ENCODE measurements at regions not wholly inside any gene's neighbourhood (a gene's known extent, or its start where the extent isn't known, plus 50 kb on each side); places are given as distances from the start of the nearest gene placed in this dataset.

- TF ChIP-seq ZBTB21 (CRISPR knock-in tag; IDR thresholded peaks at IDR 0.05): no peak
- no peak for TF ChIP-seq HDAC2 (CRISPR knock-in tag; IDR thresholded peaks at IDR 0.05)
- no peak for TF ChIP-seq RAD21 (CRISPR knock-in tag; IDR thresholded peaks at IDR 0.05)
- no peak for TF ChIP-seq SETDB1 (CRISPR knock-in tag; IDR thresholded peaks at IDR 0.05; ENCODE audit: borderline replicate concordance)
- no peak for TF ChIP-seq TRIM22 (IDR thresholded peaks at IDR 0.05)
- TF ChIP-seq CTCF (CRISPR knock-in tag; IDR thresholded peaks at IDR 0.05): no peak
- no peak for TF ChIP-seq ZZZ3 (CRISPR knock-in tag; IDR thresholded peaks at IDR 0.05; ENCODE audit: borderline replicate concordance)
- no peak for TF ChIP-seq FOXA1 (IDR thresholded peaks at IDR 0.05)
- no peak for TF ChIP-seq FOXA1 (CRISPR knock-in tag; IDR thresholded peaks at IDR 0.05)
- TF ChIP-seq ETV6 (CRISPR knock-in tag; conservative IDR thresholded peaks at IDR 0.05): no peak
- no peak for TF ChIP-seq SALL1 (CRISPR knock-in tag; IDR thresholded peaks at IDR 0.05)
- no peak for TF ChIP-seq KAT7 (CRISPR knock-in tag; IDR thresholded peaks at IDR 0.05; ENCODE audit: borderline replicate concordance)
These were observed 124.8 kb downstream of the TMTC3 start for GRCh38 chr12:88266806-88267360.
